DMS153 (cell line): ENCODE measurements at regions not wholly inside any gene's neighbourhood (a gene's known extent, or its start where the extent isn't known, plus 50 kb on each side); places are given as distances from the start of the nearest gene placed in this dataset.
"Not testable (repeated sequence)": the region's sequence is repeated elsewhere in the genome, so short reads cannot be mapped to it uniquely, and the experiment has no call there.

ENCODE experiments used
- DNase-seq: peaks from one replicate; lab custom pipeline; 2025; lab: John Stamatoyannopoulos, UW

GRCh38 chr6:8361259-8361658, 74.1 kb downstream of the SLC35B3 start:
- no peak for DNase-seq

- no peak for DNase-seq
Observed at GRCh38 chr6:8352966-8353340, 82.4 kb downstream of the SLC35B3 start.

GRCh38 chr6:8352335-8352965, 82.9 kb downstream of the SLC35B3 start:
- no peak for DNase-seq

GRCh38 chr6:8343600-8343999, 91.7 kb downstream of the SLC35B3 start:
- no peak for DNase-seq

DNA sequence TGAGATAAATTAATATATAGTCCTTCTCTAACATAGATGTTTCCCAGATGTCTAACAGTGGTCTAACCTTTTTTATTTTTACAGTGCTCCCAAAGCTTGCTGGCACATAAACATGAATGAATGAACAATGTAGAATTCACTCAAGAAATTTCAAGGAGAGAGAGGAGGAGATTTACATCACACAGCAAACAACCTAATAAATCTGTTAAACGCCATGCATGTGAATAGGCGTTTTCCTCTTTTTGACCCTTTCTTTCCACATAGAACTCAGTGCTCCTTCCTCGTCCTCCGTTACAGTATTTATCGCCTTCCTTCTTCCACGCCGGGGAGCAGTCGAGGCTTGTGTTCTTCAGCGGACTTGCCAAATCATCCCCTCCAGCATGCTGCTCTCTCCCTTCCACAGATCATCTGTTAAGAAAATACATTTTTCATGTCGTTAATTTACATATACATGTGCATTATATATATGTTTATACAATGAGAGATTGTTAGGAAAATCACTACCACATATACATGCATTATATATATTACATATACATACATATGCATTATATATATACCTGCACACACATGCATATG, 93.0 kb downstream of the SLC35B3 start:
- no peak for DNase-seq

GRCh38 chr6:8337147-8337546, 98.2 kb downstream of the SLC35B3 start:
- DNase-seq: no peak

- no peak for DNase-seq
Observed at GRCh38 chr6:8336406-8337057, 98.8 kb downstream of the SLC35B3 start.

- no peak for DNase-seq
Observed at GRCh38 chr6:8335896-8336295, 99.4 kb downstream of the SLC35B3 start.

- no peak for DNase-seq
Observed at GRCh38 chr6:8335381-8335780, 100.0 kb downstream of the SLC35B3 start.

DNA sequence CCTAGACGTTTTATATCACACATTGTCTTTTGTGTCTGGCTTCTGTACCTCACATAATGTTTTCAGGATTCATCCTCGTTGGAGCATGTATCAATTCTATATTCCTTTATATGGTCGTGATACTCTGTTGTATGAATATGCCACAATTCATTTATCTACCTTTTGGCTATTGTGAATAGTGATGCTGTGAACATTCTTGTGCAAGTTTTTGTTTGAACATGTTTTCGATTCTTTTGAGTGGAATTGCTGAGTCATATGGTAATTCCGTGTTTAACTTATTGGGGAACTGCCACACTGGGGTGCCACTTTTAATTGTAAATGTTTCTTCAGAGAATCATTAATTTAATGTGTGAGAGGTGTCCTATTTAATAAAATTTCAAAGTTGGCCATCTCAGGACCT, 101.2 kb downstream of the SLC35B3 start:
- DNase-seq: no peak

- peak; percentile 40 for DNase-seq
Observed at GRCh38 chr6:8329562-8329961, 105.8 kb downstream of the SLC35B3 start.

DNA sequence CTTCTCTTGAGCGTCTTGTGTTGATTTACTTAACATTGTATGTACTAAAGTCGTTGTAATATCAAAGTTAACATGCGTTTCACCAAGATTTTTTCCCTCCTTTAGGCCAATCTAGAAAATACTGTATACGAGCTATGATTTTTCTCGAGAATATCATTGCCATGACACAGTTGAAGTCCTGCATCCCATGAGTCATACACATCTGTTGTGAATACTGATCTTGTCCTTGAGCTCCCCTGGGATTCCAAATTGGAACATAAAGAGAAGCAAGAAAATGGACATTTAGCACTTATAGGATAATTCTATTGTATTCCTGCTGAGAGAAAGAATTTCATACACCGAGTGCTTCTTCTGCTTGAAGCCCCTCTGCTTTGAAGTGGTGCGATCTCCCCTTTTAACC, 109.6 kb downstream of the SLC35B3 start:
- no peak for DNase-seq

- DNase-seq: no peak
Observed at GRCh38 chr6:8322659-8323058, 112.7 kb downstream of the SLC35B3 start.

DNA sequence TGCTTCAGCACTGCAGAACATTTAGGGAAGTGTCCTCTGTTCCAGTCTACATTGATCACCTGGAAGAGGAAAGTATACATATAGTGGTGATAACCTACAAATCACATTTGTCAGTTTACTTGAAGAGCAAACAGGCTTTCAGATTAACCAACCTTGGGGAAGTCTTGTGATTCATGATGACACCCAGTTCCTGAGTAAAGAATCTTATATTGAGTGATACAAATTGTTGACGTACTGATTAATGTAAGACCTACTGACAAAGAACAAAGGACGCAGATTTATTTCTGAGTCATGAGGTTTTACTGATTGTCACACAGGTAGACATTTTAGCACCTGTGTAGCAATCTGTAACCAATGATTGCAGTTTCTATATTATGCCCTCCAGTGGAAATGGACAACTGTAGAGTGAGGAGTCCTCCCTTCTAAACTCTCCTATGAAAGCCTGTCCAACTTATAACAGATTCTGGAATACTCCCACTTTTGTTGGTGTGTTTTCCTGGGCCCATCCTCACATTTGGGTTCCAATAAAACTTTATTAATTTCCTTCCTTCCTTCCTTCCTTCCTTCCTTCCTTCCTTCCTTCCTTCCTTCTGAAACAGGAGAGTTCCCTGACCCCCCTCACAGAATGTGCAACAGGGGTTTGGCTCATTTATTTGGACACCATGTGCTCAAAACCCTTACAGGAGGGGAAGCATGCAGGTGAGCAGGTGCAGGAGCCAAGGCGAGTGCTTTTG, 113.5 kb downstream of the SLC35B3 start:
- no peak for DNase-seq

DNA sequence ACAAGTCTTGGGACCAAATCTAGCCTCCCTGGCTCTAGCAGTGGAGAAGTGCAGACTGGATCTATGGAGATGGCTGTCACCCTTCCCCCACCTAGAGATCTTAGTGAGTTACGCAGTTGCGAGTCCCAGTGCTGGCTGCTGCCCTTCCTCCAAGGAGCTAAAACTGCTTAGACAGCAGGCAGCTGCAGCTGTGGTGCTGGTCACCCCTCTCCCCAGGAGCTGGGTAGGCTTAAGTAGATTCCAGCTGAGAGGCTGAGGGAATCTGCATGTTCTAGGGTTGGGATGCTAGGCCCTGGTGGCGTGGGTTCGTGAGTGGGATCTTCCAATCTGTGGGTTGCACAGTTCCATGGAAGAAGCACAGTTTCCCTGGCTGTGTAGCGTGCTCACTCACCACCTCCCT, 120.2 kb downstream of the SLC35B3 start:
- DNase-seq: no peak

DNA sequence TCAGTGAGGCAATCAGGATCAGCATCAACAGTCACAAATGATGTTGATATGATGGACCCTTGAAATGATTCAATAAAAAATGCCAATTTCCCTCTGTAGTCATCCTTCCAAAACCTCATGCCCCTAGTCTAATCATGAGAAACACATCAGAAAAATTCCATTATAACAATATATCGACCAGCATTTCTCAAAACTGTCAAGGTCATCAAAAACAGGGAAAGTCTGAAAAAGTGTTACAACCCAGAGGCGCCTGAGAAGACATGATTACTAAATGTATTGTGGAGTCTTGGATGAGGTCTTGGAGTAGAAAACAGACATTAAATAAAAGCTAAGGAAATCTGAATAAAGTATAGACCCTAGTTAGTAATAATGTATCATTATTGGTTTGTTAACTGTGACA, 133.8 kb downstream of the SLC35B3 start:
- DNase-seq: no peak

DNA sequence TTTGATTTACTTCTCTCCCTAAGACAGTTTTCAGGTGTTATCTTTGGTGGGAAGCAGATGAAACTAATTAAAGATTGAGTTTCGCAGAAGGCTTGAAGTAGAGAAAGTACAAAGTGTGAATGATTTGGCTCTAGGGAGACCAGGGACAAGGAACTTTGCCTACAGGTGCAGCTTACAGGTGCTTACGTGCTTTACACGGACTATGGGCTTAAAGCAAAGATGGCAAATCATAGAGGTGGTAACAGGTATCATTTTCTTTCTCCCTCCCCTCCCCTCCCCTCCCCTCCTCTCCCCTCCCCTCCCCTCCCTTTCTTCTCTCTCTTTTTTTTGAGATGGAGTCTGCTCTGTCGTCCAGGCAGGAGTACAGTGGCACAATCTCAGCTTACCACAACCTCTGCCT, 136.3 kb downstream of the SLC35B3 start:
- no peak for DNase-seq

- DNase-seq: not testable (repeated sequence)
Observed at GRCh38 chr6:8282946-8283345, 152.4 kb downstream of the SLC35B3 start.

DNA sequence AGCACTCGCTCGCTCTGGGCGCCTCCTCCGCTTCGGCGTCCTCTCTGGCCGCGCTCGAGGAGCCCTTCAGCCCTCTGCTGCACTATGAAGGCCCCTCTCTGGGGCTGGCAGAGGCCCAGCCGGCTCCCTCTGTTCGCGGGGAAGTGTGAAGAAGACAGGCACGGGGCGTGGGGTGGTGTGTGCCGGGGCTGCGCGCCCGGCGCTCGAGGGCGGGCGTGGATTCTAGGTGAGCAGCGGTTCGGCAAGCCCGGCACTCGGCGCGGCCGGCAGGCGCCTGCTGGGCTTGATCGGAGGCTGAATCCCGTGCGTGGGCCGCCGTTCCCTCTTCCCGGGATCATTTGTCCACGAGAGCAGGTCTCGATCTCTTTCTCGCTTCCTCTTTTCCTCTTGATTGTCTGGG, 153.0 kb downstream of the SLC35B3 start:
- DNase-seq: no peak

GRCh38 chr6:8279041-8279805, 156.1 kb downstream of the SLC35B3 start:
- DNase-seq: no peak

DNA sequence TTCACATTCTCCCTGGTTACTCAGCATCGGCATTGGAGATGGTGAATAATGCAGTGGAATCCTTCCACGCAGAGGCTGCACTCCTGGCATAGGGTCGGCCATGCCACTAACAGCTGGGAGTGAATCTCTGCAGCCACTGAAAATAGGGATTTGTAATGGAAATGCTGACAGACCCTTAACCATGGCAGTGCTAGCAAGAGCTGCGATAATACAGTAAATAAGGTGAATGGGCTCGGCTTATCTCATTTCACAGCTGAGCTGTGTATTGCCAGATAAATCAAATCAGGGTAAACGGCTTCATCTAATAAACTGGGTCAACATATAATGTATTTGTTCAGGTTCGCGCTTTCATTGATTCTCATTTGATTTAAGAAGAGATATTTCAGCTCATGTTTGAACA, 156.8 kb downstream of the SLC35B3 start:
- no peak for DNase-seq

DNA sequence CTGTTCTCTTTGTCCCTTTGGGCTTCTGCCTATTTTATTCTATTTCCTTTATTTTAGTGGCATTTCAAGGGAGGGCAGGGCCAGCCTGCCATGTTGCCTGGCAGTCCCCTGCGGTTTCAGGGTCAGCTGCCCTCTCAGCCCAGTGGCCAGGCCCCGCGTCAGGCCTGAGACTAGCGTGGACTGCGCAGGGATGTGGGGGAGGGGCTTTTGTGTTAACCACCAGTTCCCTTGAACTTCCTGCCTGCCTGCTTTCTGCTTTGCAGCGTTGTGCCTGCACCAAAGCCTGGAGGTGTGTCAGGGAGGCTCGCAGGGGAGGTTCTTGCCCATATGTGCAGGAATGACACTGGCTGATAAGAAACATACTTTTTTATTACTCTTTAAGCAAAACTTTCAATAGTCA, 157.6 kb downstream of the SLC35B3 start:
- DNase-seq: no peak
